HG03139 (cell line): ENCODE measurements at regions not wholly inside any gene's neighbourhood (a gene's known extent, or its start where the extent isn't known, plus 50 kb on each side); places are given as distances from the start of the nearest gene placed in this dataset.
A peak's percentile ranks its signal among the peaks of the same experiment; 100 is the strongest.

ENCODE experiments used
- ATAC-seq: cut with Tn5 transposase; IDR thresholded peaks from one replicate; pipeline ENCODE4 v1.9.1; 2021; ENCODE audit not compliant: unreplicated experiment

DNA sequence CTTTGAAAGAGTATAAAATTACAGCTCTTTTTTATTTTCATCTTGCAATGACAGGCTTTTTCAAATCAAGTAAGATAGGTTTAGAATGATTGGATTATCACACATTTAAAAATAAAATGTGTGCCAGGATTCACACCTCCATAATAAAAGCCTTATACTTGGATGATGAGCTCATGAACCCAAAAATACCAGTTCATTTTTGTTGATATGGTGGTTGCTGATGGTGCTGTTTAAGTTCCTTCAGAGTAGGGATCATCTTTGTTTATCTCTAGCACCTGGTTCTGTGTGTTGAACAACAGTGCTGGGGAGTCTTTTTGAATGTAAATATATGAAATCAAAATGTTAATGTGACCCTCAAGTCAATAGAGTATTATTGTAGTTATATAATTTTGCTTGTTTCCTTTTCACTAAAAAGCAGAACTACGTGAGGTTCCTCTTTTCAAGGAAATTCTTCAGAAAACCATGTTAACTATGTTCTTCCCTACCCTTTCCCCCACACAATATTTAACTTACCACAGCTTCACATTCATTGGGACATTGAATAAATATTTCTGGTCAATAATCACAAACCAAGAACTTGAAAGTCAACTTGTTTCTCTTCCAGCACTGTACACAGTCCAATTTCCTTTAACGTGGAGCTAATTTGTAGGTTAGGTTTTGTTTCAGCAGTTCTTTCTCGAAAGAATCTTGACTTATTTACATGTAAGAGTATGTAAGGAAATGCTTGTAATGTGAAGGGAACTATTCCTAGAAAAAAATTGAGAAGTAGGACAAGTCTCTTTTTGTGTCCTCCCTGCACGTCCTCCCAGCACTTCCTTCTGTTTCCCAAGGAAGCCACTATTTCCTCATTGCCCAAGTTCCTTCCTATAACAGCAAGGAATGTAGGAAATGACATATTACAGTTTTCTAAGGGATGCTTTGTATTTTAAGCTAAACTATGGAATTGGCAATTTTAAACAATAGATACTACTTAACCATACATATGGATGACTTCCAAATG is 945.9 kb upstream of the CITED2 start:
- no peak for ATAC-seq

DNA sequence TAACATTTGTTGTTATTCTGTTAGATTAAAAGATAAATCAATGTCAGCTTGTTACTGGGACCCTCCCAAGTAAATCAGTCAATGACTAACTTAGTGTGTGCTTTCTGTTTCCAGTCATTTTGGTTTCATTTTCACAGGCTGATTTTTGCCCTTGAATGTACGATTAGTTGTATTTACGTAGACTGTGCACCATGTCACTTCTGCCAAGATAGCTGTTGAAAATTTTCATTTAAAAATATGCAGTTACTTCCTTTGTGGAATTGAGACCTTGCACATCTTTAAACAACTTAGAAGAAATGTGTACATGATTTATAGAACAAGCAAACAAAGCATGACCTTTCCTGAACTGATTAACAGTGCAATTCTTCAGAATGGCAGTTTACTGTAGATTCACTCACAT is 944.8 kb upstream of the CITED2 start:
- peak; percentile 84 for ATAC-seq

- ATAC-seq: no peak
These were observed 944.0 kb upstream of the CITED2 start for GRCh38 chr6:140318408-140318807.

DNA sequence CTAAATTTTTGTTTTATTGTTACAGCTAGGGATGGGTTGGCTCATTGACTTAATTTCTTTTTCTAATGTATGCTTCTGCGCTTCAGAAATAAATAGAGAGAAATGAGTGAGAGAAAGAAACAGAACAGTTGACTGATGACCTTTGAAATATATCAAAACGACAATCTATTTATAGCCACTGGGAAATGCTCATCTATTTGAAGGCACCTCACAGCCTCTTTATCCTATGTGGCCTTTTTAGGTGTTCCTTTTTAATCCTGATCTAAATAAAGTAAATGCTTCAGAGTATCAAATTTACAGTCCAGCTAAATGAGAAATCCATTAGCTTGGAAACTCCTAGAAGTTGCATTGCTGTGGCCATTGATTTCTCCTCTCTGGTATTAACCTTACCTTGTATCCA is 943.5 kb upstream of the CITED2 start:
- ATAC-seq: no peak

DNA sequence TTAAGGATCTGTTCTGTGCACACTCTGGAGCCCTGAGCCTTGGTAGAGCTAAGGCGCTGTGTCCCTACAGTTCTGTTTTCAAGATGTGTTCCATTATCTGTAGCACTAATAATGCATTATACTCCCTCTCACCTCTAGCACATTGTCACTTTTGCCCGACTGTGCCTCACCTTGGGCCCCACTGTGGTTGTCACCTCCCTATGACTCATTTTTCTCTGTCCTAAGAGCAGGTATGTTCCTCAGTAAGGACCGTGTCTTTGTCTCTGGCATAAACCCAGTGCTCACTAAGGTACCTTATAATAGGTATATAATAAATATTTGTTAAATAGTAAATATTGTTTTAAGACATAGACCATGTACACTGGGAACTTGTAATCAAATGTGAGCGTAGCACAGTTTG is 942.5 kb upstream of the CITED2 start:
- no peak for ATAC-seq

GRCh38 chr6:140314682-140315081 is 940.2 kb upstream of the CITED2 start:
- ATAC-seq: no peak

DNA sequence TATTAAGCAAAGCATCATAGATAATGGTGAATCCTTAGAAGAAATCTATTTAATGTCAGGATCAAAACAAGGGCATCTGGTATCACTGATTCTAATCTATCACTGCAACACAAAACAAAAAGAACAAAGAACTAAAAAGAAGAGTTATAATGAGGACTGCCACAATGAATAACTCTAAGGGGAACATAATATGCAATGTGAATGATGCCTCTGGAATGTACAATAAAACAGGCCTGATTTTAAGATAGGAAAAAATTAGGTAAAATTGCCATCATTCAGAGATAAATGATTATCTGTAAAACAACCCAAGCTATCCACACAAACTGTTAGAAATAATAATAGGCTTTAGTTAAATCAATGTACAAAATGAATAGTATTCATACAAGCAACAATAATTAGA is 936.7 kb upstream of the CITED2 start:
- ATAC-seq: no peak

- no peak for ATAC-seq
These were observed 928.9 kb upstream of the CITED2 start for GRCh38 chr6:140303218-140303949.

DNA sequence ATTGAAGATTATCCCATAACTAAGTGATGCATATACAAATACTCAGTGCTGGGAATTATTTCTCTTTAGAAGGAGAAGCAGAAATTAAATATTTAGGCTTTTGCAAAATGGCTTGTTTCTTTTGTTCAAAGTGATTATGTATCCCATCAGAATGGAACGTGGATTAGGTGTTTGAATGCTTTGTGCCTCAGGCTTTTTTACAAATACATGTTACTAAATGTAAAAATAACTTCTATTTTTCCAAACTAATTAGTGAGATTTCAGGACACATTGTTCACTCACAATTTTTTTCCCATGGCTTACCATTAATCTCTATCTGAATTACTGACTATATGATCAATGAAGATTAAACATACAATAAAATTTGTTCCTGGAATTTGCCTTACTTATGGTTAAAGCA is 925.9 kb upstream of the CITED2 start:
- ATAC-seq: no peak

DNA sequence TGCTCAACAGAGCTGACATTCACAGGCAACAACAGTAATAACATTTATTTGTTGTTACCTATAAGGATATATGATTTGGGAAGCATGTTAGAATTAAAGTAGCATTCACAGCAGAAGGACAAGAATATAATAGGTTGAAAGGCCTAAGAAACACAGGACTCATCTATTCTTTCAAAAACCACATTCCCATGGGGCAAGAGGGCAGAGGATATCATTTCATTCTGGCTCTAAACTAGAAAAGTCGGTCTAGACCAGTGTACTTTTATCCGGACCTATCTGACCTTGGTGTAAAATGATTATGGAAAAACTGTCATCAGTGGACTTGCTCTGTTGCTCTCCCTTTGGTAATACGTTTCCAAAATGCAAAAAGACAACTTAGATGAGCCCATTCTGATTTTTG is 914.7 kb upstream of the CITED2 start:
- no peak for ATAC-seq

GRCh38 chr6:140285998-140286690 is 911.7 kb upstream of the CITED2 start:
- no peak for ATAC-seq

GRCh38 chr6:140285471-140285870 is 911.0 kb upstream of the CITED2 start:
- no peak for ATAC-seq

GRCh38 chr6:140284871-140285270 is 910.4 kb upstream of the CITED2 start:
- ATAC-seq: no peak

DNA sequence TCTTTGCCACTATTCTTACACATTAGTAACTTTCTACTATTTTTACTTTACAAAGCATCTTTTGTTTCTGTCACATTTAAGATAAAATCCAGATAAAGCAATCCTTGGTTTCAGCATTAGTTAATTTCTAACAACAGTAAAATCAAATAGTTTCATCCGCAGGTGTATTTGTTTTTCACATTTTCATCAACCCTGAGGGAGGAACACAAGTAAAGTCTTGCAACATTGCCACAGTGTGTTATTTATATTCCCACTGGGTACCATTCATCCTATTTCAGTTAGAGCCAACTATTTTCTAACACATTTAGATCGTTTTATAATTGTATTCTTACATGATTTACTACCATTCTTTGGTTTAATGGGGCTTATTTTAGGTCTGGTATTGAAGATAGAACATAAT is 908.7 kb upstream of the CITED2 start:
- ATAC-seq: no peak

GRCh38 chr6:140281767-140282166 is 907.3 kb upstream of the CITED2 start:
- ATAC-seq: no peak

DNA sequence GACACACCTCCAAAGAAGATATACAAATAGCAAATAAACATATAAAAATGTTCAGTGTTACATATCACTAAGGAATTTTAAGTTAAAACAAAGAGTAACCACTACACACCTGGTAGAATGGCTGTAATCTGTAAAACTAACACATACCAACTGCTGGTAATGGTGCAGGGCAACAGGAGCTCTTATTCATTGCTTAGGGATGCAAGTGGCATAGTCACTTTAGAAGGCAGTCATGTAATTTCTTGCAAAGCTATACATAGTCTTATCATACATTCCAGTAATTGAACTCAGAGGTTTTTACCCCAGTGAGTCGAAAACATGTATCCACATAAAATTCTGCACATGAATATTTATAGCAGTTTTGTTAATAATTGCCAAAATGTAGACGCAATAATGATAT is 906.8 kb upstream of the CITED2 start:
- ATAC-seq: no peak

DNA sequence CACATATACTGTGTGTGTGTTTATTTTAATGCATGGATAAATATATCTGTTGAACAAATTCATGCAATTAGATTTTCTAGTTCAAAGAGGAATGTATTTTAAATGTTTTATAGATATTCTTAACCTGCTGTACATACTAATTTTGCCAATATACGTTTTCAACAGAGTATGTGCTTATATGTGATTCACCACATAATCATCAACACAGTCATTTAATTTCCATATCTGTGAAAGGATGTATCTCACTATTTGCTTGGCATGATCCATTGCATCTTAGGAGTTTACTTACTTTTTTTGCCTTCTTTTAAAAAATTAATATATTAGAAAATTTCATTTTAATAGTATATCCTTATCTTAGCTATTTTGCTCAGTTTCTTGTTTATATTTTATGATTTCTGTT is 902.3 kb upstream of the CITED2 start:
- no peak for ATAC-seq

DNA sequence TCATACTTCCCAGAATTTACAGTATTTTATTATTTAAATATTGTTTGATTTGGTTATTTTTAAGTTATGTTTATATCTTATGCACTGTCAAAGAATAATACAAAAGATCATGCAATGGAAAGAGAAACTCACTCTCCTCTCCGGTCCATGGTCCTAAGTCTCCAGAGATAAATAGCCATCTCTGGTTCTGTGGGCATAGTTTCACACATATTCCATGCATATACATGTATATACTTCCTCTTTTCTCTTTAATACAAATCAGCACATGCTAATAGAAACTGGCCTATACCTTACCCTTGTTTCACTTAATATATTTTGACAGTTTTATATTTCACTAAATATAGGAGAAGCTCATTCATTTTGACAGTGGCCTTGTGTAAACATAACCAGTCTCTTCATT is 901.7 kb upstream of the CITED2 start:
- ATAC-seq: no peak

GRCh38 chr6:140275725-140276124 is 901.3 kb upstream of the CITED2 start:
- ATAC-seq: no peak

DNA sequence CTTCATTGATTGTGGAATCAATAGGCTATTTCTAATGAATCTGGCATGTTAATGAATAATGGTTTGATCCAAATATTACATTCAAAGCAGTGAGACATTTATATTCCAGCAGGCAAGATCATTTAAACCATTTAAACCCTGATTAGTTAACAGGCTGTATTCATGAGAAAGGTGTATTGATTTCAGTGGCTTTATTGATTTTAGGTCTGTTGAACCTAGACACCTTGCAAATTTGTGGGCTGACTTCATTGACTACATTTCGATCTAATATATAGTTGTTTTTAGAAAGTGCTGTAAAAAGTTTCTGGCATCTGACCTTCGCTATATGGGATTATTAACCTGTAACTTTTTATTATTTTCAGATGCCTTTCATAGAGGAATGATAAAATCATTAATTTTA is 900.1 kb upstream of the CITED2 start:
- ATAC-seq: no peak

DNA sequence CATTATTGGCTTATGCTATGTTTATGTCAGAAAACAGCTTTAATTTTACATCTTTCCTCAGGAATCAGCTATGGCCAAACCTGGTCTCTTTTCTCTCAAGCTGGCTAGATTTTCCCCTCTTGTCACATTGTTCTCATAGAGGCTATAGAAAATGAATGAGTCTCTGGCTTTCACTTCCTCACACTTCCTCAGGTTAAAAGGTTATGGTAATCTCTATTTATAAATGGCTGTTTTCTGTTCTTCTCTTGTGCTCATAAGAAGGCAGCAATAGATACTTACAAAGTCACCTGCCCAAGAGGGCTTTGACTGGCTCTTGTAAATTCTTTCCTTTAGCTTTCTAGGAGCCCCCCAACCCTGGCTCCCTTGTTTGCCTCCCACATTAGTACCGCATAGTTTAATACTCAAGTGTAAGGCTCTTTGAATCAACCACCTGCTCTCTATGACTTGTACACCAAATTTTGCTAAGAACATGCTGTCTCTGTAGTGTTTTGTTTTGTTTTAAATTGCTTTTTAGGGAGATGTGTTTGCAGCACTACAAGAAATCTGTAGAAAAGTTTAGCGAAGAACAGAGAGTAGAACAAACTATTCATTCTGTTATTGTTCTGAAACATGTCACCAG is 897.4 kb upstream of the CITED2 start:
- peak; percentile 98 for ATAC-seq
